Mesenchymal stem cell (in vitro differentiated cells and primary cell): ENCODE measurements at regions not wholly inside any gene's neighbourhood (a gene's known extent, or its start where the extent isn't known, plus 50 kb on each side); places are given as distances from the start of the nearest gene placed in this dataset.

Experiments
- DNase-seq: peaks from one replicate; pipeline ENCODE4 v3.0.0-alpha.2; 2013
- H2AFZ ChIP-seq: one replicate; pipeline ENCODE4 v1.6.1; 2013; ENCODE audit warnings: low read depth, mild to moderate bottlenecking, control low read depth, inconsistent platforms, low read length, moderate library complexity
- H2AK5ac ChIP-seq: 2 replicates; pipeline ENCODE4 v1.6.1; 2013; ENCODE audit warnings: low read length, moderate library complexity, mild to moderate bottlenecking, inconsistent platforms; ENCODE audit not compliant: severe bottlenecking
- H2BK120ac ChIP-seq: one replicate; pipeline ENCODE4 v1.6.1; 2013; ENCODE audit warnings: low read depth, mild to moderate bottlenecking, inconsistent platforms, low read length, moderate library complexity
- H2BK12ac ChIP-seq, 2 experiments: one replicate each; pipeline ENCODE4 v1.6.1; 2013; ENCODE audit warnings: inconsistent platforms in 2 of 2, low read length in 2 of 2, mild to moderate bottlenecking in 2 of 2, moderate library complexity in 2 of 2, control low read depth in 1 of 2
- H2BK15ac ChIP-seq: one replicate; pipeline ENCODE4 v1.6.1; 2013; ENCODE audit warnings: mild to moderate bottlenecking, low read depth, inconsistent platforms; ENCODE audit not compliant: poor library complexity, severe bottlenecking
- H2BK5ac ChIP-seq: 2 replicates; pipeline ENCODE4 v1.6.1; 2013; ENCODE audit warnings: low read depth, mild to moderate bottlenecking, low read length, control low read depth, inconsistent platforms; ENCODE audit not compliant: poor library complexity, severe bottlenecking
- H3K14ac ChIP-seq, 2 experiments: one replicate each; pipeline ENCODE4 v1.6.1; 2013; ENCODE audit warnings: inconsistent platforms in 2 of 2, low read length in 2 of 2, control low read depth in 1 of 2, mild to moderate bottlenecking in 1 of 2, moderate library complexity in 1 of 2
- H3K18ac ChIP-seq, 2 experiments: one replicate each; pipeline ENCODE4 v1.6.1; 2013; ENCODE audit warnings: inconsistent platforms in 2 of 2, low read length in 2 of 2, control low read depth in 1 of 2, low read depth in 1 of 2, mild to moderate bottlenecking in 1 of 2
- H3K23ac ChIP-seq, 2 experiments: one replicate each; pipeline ENCODE4 v1.6.1; 2013; ENCODE audit warnings: inconsistent platforms in 2 of 2, low read length in 2 of 2, mild to moderate bottlenecking in 2 of 2, moderate library complexity in 2 of 2, control low read depth in 1 of 2
- H3K27ac ChIP-seq: 2 replicates; pipeline ENCODE4 v1.5.1; 2013; ENCODE audit warnings: mild to moderate bottlenecking, moderate library complexity, low read length, control low read depth, inconsistent platforms; ENCODE audit not compliant: poor library complexity, severe bottlenecking
- H3K27me3 ChIP-seq, 2 experiments: 2 replicates each; pipeline versions ENCODE4 v1.6.1 to v1.7.0; 2013; ENCODE audit warnings: low read length in 2 of 2, mild to moderate bottlenecking in 2 of 2, moderate library complexity in 2 of 2, control low read depth in 1 of 2, inconsistent platforms in 1 of 2; ENCODE audit not compliant: control insufficient read depth in 1 of 2, insufficient read depth in 1 of 2
- H3K36me3 ChIP-seq, 2 experiments: 2 replicates each; pipeline versions ENCODE4 v1.6.1 to v1.7.0; 2013; ENCODE audit warnings: low read length in 2 of 2, control low read depth in 1 of 2, inconsistent platforms in 1 of 2, low read depth in 1 of 2, mild to moderate bottlenecking in 1 of 2; ENCODE audit not compliant: insufficient read depth in 2 of 2, control insufficient read depth in 1 of 2
- H3K4ac ChIP-seq, 2 experiments: one replicate each; pipeline ENCODE4 v1.6.1; 2013; ENCODE audit warnings: inconsistent platforms in 2 of 2, low read length in 2 of 2, mild to moderate bottlenecking in 2 of 2, moderate library complexity in 2 of 2, control low read depth in 1 of 2, low read depth in 1 of 2
- H3K4me1 ChIP-seq: 2 replicates; pipeline ENCODE4 v1.6.1; 2013; ENCODE audit warnings: low read depth, low read length, control low read depth; ENCODE audit not compliant: control insufficient read depth, insufficient read depth
- H3K4me2 ChIP-seq: 2 replicates; pipeline ENCODE4 v1.6.1; 2013; ENCODE audit warnings: low read length, mild to moderate bottlenecking, inconsistent platforms; ENCODE audit not compliant: poor library complexity, severe bottlenecking
- H3K4me3 ChIP-seq, 2 experiments: 2 replicates each; pipeline versions ENCODE4 v1.5.1 to v1.7.0; 2013; ENCODE audit warnings: low read length in 2 of 2, mild to moderate bottlenecking in 2 of 2, control low read depth in 1 of 2, low read depth in 1 of 2; ENCODE audit not compliant: insufficient read depth in 1 of 2
- H3K79me1 ChIP-seq: replicated peaks from 2 replicates; pipeline ENCODE4 v1.6.1; 2013; ENCODE audit warnings: mild to moderate bottlenecking, control low read depth, low read length, inconsistent platforms; ENCODE audit not compliant: poor library complexity, severe bottlenecking
- H3K9ac ChIP-seq: 2 replicates; pipeline ENCODE4 v1.7.0; 2013; ENCODE audit warnings: mild to moderate bottlenecking, low read length, moderate library complexity
- H3K9me3 ChIP-seq: 2 replicates; pipeline ENCODE4 v1.7.0; 2013; ENCODE audit warnings: mild to moderate bottlenecking, low read length; ENCODE audit not compliant: control insufficient read depth
- H4K8ac ChIP-seq: one replicate; pipeline ENCODE4 v1.6.1; 2013; ENCODE audit warnings: inconsistent platforms, mild to moderate bottlenecking, low read length, moderate library complexity
- H4K91ac ChIP-seq: one replicate; pipeline ENCODE4 v1.6.1; 2013; ENCODE audit warnings: mild to moderate bottlenecking, low read length, inconsistent platforms
- WGBS: methylation state at CpG from one replicate; pipeline ENCODE4 v1.1.7; 2013; ENCODE audit warnings: mixed read lengths; 5-methylcytosine and 5-hydroxymethylcytosine counted together

GRCh38 chr2:11040992-11041391, 114.3 kb upstream of the SLC66A3 start:
- Histone ChIP-seq H3K4me2 (no peak overlapping the region), H3K9me3 (peaks cover 43% of the 10 kb centered on the region), H2BK15ac (no peak overlapping the region), H2BK12ac (no peak overlapping the region), H3K4me3 (no peak overlapping the region), H3K27ac (no peak overlapping the region), H3K14ac (peak overlapping the region in 1 of 2 experiments; percentile 75), H3K18ac (peak overlapping the region in 1 of 2 experiments; percentile 35), H2BK120ac (no peak overlapping the region), H4K8ac (no peak overlapping the region), H3K4ac (no peak overlapping the region), H2BK5ac (no peak overlapping the region), H2AFZ (no peak overlapping the region), H3K23ac (no peak overlapping the region), H3K9ac (no peak overlapping the region), H3K27me3 (peaks cover 17 to 37% of the 10 kb centered on the region in 2 experiments), H4K91ac (no peak overlapping the region), H3K36me3 (no peaks in the 10 kb centered on the region), H3K4me1 (no peaks in the 10 kb centered on the region), H3K79me1 (no peaks in the 10 kb centered on the region), H2AK5ac (no peak overlapping the region)
- DNase-seq: no peak
- 53% methylated on average over 1 of the region's 1 CpG for WGBS

- no peak overlapping the region for H4K91ac ChIP-seq
- no peak overlapping the region for H3K18ac ChIP-seq
- no peak for DNase-seq
- H3K4ac ChIP-seq: no peak overlapping the region
- H3K4me2 ChIP-seq: no peak overlapping the region
- no peak overlapping the region for H2AK5ac ChIP-seq
- no peak overlapping the region for H3K23ac ChIP-seq
- H3K14ac ChIP-seq: no peak overlapping the region
- no peak overlapping the region for H4K8ac ChIP-seq
- H3K9me3 ChIP-seq: peaks cover 24% of the 10 kb centered on the region
- no peak overlapping the region for H3K9ac ChIP-seq
- H3K79me1 ChIP-seq: no peaks in the 10 kb centered on the region
- H2AFZ ChIP-seq: no peak overlapping the region
- H2BK12ac ChIP-seq: no peak overlapping the region
- H3K27ac ChIP-seq: no peak overlapping the region
- H2BK120ac ChIP-seq: no peak overlapping the region
- no peak overlapping the region for H3K4me3 ChIP-seq
- 87% methylated on average over 7 of the region's 8 CpGs for WGBS
- H3K27me3 ChIP-seq: peaks cover 17 to 37% of the 10 kb centered on the region in 2 experiments
- H2BK15ac ChIP-seq: no peak overlapping the region
- H3K36me3 ChIP-seq: no peaks in the 10 kb centered on the region
- H3K4me1 ChIP-seq: no peaks in the 10 kb centered on the region
- no peak overlapping the region for H2BK5ac ChIP-seq
These were observed 112.4 kb upstream of the SLC66A3 start for GRCh38 chr2:11042841-11043240.

GRCh38 chr2:11043245-11043644, 112.0 kb upstream of the SLC66A3 start:
- H3K9ac ChIP-seq: no peak overlapping the region
- no peak overlapping the region for H3K27ac ChIP-seq
- no peaks in the 10 kb centered on the region for H3K79me1 ChIP-seq
- no peak overlapping the region for H3K4me3 ChIP-seq
- H3K36me3 ChIP-seq: no peaks in the 10 kb centered on the region
- H3K4ac ChIP-seq: no peak overlapping the region
- peaks cover 17 to 37% of the 10 kb centered on the region in 2 experiments for H3K27me3 ChIP-seq
- no peak overlapping the region for H2AFZ ChIP-seq
- no peak for DNase-seq
- H2BK12ac ChIP-seq: no peak overlapping the region
- H3K14ac ChIP-seq: no peak overlapping the region
- WGBS: 40% methylated on average over 2 of the region's 2 CpGs
- H3K4me1 ChIP-seq: no peaks in the 10 kb centered on the region
- no peak overlapping the region for H4K91ac ChIP-seq
- no peak overlapping the region for H4K8ac ChIP-seq
- H3K18ac ChIP-seq: no peak overlapping the region
- H2AK5ac ChIP-seq: no peak overlapping the region
- H3K4me2 ChIP-seq: no peak overlapping the region
- no peak overlapping the region for H2BK120ac ChIP-seq
- H3K9me3 ChIP-seq: peaks cover 20% of the 10 kb centered on the region
- H2BK15ac ChIP-seq: no peak overlapping the region
- H2BK5ac ChIP-seq: no peak overlapping the region
- no peak overlapping the region for H3K23ac ChIP-seq

GRCh38 chr2:11044201-11044600, 111.1 kb upstream of the SLC66A3 start:
- no peak for DNase-seq
- Histone ChIP-seq H2BK5ac (no peak overlapping the region), H3K18ac (no peak overlapping the region), H2BK120ac (no peak overlapping the region), H2BK15ac (no peak overlapping the region), H3K23ac (no peak overlapping the region), H2AK5ac (no peak overlapping the region), H3K36me3 (no peaks in the 10 kb centered on the region), H3K4me1 (no peaks in the 10 kb centered on the region), H3K27ac (no peak overlapping the region), H2BK12ac (no peak overlapping the region), H2AFZ (no peak overlapping the region), H3K9me3 (peaks cover 11% of the 10 kb centered on the region), H3K79me1 (no peaks in the 10 kb centered on the region), H3K14ac (no peak overlapping the region), H3K4me2 (no peak overlapping the region), H3K27me3 (peaks cover 17 to 46% of the 10 kb centered on the region in 2 experiments), H4K91ac (no peak overlapping the region), H3K9ac (no peak overlapping the region), H4K8ac (no peak overlapping the region), H3K4me3 (no peak overlapping the region), H3K4ac (no peak overlapping the region)
- WGBS: 79% methylated on average over 3 of the region's 6 CpGs
